GM18519 (cell line): ENCODE measurements at regions not wholly inside any gene's neighbourhood (a gene's known extent, or its start where the extent isn't known, plus 50 kb on each side); places are given as distances from the start of the nearest gene placed in this dataset.
"Not testable (repeated sequence)": the region's sequence is repeated elsewhere in the genome, so short reads cannot be mapped to it uniquely, and the experiment has no call there.

Experiments used
- ATAC-seq: cut with Tn5 transposase; IDR thresholded peaks from one replicate; pipeline ENCODE4 v1.9.1; 2021; ENCODE audit warnings: mild to moderate bottlenecking, moderate library complexity; ENCODE audit not compliant: unreplicated experiment, low FRiP score

DNA sequence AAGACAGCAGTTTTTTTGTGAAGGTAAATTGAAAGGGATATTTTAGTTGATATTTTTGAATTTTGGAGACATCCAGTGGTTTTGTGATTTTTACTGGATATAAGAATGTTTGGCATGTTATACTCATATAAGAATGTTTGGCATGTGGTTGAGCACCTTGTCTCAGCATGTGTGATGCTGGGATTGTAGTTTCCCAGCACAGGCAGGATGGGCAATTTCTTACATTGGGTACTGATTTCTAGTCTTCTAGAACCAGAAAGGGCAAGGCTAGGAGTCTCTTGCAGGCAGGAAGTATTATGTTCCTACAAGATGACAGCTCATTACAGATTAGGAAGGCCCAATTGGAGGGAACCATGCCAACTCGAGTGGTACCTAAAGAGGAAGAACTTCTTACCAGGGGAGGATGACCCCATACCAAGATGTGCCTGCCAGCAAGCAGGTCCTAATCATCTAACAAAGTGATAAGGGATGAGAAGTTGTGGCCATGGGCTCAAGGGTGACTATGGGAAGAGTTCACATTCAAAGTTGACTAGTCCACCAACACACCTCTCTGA lies 377.8 kb downstream of the UTRN start:
- ATAC-seq: no peak

DNA sequence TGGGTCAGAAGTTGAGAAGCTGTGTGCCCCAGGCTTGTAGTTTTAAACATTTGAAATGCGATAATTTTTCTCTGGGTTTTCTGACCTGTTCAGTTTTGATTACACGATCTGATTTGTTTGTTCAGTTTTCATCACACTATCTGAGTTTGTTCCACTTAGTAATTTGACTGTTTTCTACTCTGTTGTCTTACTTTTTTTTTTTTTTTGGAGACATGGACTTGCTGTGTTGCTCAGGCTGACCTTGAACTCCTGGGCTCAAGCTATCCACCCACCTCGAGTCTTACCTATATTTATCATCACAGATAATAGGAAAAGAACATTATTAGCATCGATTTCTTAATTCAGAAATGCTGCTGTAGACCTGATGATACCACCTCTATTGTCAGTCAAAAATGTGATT lies 379.1 kb downstream of the UTRN start:
- no peak for ATAC-seq

- ATAC-seq: no peak
Observed at GRCh38 chr6:144664947-144665346, 379.8 kb downstream of the UTRN start.

GRCh38 chr6:144665932-144666450 lies 380.9 kb downstream of the UTRN start:
- ATAC-seq: no peak

- ATAC-seq: no peak
Observed at GRCh38 chr6:144666781-144667180, 381.6 kb downstream of the UTRN start.

GRCh38 chr6:144667532-144668503 lies 382.7 kb downstream of the UTRN start:
- no peak for ATAC-seq

DNA sequence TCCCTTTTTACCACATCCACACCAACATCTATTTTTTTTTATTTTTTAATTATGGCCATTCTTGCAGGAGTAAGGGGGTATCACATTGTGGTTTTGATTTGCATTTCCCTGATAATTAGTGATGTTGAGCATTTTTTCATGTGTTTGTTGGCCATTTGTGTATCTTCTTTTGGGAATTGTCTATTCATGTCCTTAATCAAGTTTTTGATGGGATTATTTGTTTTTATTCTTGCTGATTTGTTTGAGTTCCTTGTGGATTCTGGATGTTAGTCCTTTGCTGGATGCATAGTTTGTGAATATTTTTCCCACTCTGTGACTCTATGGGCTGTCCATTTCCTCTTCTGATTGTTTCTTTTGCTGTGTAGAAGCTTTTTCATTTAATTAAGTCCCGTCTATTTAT lies 385.1 kb downstream of the UTRN start:
- not testable (repeated sequence) for ATAC-seq

DNA sequence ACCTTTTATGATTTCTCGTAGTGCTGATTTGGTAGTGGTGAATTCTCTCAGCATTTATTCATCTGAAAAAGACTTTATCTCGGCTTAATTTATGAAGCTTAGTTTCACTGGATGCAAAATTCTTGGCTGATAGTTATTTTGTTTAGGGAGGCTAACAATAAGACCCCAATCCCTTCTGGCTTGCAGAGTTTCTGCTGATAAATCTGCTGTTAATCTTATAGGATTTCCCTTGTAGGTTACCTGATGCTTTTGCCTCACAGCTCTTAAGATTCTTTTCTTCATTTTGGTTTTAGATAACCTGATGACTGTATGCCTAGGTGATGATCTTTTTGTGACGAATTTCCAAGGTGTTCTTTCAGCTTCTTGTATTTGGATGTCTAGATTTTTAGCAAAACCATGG lies 388.7 kb downstream of the UTRN start:
- ATAC-seq: no peak

GRCh38 chr6:144675231-144675861 lies 390.2 kb downstream of the UTRN start:
- ATAC-seq: no peak

- not testable (repeated sequence) for ATAC-seq
Observed at GRCh38 chr6:144676310-144676709, 391.2 kb downstream of the UTRN start.

DNA sequence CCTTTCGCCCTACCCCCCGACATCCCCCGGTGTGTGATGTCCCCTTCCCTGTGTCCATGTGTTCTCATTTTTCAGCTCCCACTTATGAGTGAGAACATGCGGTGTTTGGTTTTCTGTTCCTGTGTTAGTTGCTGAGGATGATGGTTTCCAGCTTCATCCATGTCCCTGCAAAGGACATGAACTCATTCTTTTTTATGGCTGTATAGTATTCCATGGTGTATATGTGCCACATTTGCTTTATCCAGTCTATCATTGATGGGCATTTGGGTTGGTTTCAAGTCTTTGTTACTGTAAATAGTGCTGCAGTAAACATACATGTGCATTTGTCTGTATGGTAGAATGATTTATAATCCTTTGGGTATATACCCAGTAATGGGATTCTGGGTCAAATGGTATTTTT lies 392.1 kb downstream of the UTRN start:
- not testable (repeated sequence) for ATAC-seq

- ATAC-seq: no peak
Observed at GRCh38 chr6:144678844-144679243, 393.7 kb downstream of the UTRN start.

DNA sequence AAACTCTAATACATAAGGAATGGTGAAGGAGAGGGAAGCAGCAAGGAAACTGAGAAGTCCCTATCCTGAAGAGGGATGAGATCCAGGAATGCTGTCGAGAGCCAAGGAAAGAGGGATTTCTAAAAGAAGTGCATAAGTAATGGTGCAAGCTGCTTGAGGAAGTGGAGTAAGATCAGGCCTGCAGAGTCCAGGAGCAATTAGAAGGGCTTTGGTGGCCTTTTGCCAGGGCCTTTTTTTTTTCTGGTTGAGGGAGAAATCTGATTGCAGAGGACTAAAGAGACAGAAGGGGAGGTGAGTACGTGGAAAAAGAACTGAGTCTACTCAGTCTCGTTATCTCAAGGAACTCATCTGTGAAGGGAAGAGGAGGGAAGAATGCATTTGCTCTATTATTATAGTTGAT lies 396.2 kb downstream of the UTRN start:
- no peak for ATAC-seq

DNA sequence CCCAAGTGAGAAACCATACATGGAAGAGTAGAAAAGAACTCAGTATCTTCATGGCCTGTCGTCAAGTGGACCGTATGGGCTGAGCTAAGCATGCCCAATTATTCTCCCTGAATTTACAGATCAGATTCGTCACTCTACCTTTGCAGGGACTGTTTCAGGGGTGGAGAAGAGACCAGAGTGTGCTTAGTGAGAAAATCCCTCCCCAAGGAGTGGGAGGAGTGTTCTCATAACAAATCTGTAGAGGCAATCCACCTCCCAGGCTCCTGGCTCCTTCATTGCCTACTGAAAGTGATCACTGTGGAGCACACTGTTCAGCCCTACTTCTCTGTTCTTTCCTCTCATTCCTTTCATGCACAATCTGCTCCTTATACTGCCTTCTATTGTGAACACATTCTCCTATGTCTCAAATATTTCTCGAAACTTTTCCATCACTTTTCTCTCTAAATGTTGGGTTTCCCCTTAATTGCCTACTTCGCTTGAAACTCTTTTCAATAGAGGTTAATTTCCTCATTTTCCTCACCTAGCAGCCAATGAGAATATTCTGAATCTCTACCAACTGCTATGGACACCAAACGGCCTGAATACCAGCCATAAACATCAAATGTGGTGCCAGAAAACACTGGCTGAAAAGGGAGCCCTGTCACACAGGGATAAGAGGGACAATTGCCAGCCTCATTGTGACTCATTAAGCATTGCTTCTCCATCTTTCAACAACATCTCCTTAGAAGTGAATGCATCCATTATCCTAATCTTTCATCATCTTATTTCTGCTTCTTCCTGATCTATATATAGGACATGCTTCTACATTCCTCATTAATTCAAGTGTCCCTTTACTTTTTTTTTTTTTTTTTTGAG lies 398.3 kb downstream of the UTRN start:
- no peak for ATAC-seq

- no peak for ATAC-seq
Observed at GRCh38 chr6:144688713-144689112, 403.6 kb downstream of the UTRN start.

DNA sequence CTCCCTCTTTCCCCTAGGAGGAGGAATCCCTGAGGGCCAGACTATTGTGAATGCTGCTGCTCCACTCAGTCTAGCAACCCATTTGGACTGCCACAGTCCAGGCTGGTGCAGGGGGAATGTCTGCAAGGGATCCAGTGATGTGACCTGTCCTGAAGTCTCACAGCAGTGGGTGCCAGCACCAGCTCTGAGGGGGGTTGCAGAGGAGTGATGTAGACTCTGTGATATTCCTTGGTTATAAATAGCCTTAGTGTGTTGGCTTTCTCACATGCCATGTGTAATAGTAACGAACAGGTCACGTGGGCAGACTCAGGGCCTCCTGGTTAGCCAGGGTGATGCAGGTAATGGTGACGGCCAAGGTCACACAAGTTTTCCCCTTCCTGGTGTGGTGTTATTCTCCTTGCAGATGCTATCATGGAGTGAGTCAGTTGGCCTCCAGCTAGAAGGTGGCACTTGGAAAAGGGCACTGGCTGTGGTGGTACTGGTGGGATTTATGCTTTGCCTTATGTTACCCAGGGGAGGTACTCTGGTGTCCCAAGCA lies 404.4 kb downstream of the UTRN start:
- no peak for ATAC-seq

GRCh38 chr6:144690133-144690532 lies 405.0 kb downstream of the UTRN start:
- no peak for ATAC-seq

DNA sequence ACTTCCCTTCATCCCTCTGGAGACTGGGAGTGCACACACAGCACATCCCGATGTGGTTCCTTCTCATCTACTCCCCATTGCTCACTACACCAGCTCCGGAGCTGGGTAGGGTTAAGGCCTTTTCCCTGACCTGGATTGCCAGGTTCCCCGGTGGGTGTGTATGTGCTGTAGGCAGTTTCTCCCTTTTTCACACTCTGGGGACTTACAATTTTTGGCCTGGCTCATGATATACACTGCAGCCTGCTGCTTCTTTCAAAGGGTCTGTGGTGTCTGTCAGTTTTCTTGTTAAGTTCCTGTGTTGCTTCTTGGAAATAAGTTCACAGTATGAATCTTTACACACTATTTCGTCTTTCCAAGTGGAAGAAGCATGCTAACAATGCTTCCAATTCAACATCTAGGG lies 405.5 kb downstream of the UTRN start:
- ATAC-seq: no peak

- not testable (repeated sequence) for ATAC-seq
Observed at GRCh38 chr6:144692050-144692449, 406.9 kb downstream of the UTRN start.
